HCT116 (cell line): ENCODE measurements at regions not wholly inside any gene's neighbourhood (a gene's known extent, or its start where the extent isn't known, plus 50 kb on each side); places are given as distances from the start of the nearest gene placed in this dataset.

Experiments used
- CEBPB ChIP-seq: IDR thresholded peaks from 2 replicates; pipeline ENCODE4 v1.6.1; 2012; ENCODE audit warnings: low read depth
- CTCF ChIP-seq, 3 experiments: fragments of 200-600 bp in 1 of 3; sonication (generic) in 1 of 3; IDR thresholded peaks in 2 of 3; conservative IDR thresholded peaks in 1 of 3; 2 replicates each; pipeline ENCODE4 v1.5.1; 2012 to 2017; ENCODE audit warnings: low read depth in 2 of 3, low read length in 2 of 3, antibody characterized with exemption in 1 of 3, borderline replicate concordance in 1 of 3, control low read depth in 1 of 3, mild to moderate bottlenecking in 1 of 3, mixed read lengths in 1 of 3, mixed run types in 1 of 3, moderate library complexity in 1 of 3; ENCODE audit not compliant: insufficient read depth in 1 of 3
- EZH2 ChIP-seq: fragments of 200-600 bp; sonication (generic); IDR thresholded peaks from 2 replicates; pipeline ENCODE4 v1.6.1; 2017; ENCODE audit warnings: antibody characterized with exemption, mixed run types
- EZH2phosphoT487 ChIP-seq: fragments of 200-600 bp; IDR thresholded peaks from 2 replicates; pipeline ENCODE4 v1.6.1; 2018; ENCODE audit warnings: antibody characterized with exemption, borderline replicate concordance
- FOSL1 ChIP-seq: IDR thresholded peaks from 2 replicates; pipeline ENCODE4 v1.6.1; 2012; ENCODE audit warnings: low read depth
- JUND ChIP-seq: IDR thresholded peaks from 2 replicates; pipeline ENCODE4 v1.6.1; 2012
- POLR2A ChIP-seq: IDR thresholded peaks from 2 replicates; pipeline ENCODE4 v1.7.0; 2011; ENCODE audit warnings: borderline replicate concordance; ENCODE audit not compliant: insufficient read depth, insufficient read length; ENCODE audit errors: extremely low read depth
- POLR2AphosphoS5 ChIP-seq: IDR thresholded peaks from 2 replicates; pipeline ENCODE4 v1.6.1; 2011; ENCODE audit warnings: mild to moderate bottlenecking, low read depth, low read length, moderate library complexity
- RAD21 ChIP-seq: IDR thresholded peaks from 2 replicates; pipeline ENCODE4 v1.6.1; 2012; ENCODE audit warnings: low read depth, mild to moderate bottlenecking
- REST ChIP-seq: IDR thresholded peaks from 2 replicates; pipeline ENCODE4 v1.6.1; 2012; ENCODE audit warnings: low read depth
- SP1 ChIP-seq: IDR thresholded peaks from 2 replicates; pipeline ENCODE4 v1.6.1; 2012; ENCODE audit warnings: low read depth
- SRF ChIP-seq: IDR thresholded peaks from 2 replicates; pipeline ENCODE4 v1.6.1; 2012; ENCODE audit warnings: low read depth
- YY1 ChIP-seq: IDR thresholded peaks from 2 replicates; pipeline ENCODE4 v1.6.1; 2011; ENCODE audit warnings: low read length, low read depth, moderate library complexity, mild to moderate bottlenecking; ENCODE audit not compliant: insufficient replicate concordance; ENCODE audit errors: extremely low read depth

GRCh38 chr7:113374955-113375354 is 256.6 kb upstream of the SMIM30 start:
- no peak for TF ChIP-seq EZH2
- TF ChIP-seq CTCF (IDR thresholded peaks at IDR 0.05 in 2 of 3, conservative IDR thresholded peaks at IDR 0.05 in 1 of 3; ENCODE audit: borderline replicate concordance in 1 of 3, insufficient read depth in 1 of 3, low read depth in 2 of 3, low read length in 2 of 3) = no peak
- TF ChIP-seq SRF = no peak
- no peak for TF ChIP-seq FOSL1
- TF ChIP-seq POLR2AphosphoS5 = no peak
- TF ChIP-seq SP1 = no peak
- TF ChIP-seq YY1 = no peak
- no peak for TF ChIP-seq POLR2A
- no peak for TF ChIP-seq EZH2phosphoT487
- TF ChIP-seq REST = no peak
- no peak for TF ChIP-seq CEBPB
- no peak for TF ChIP-seq JUND
- TF ChIP-seq RAD21 = no peak
